Immature natural killer cell (primary cell): ENCODE measurements at regions not wholly inside any gene's neighbourhood (a gene's known extent, or its start where the extent isn't known, plus 50 kb on each side); places are given as distances from the start of the nearest gene placed in this dataset.
A peak's percentile ranks its signal among the peaks of the same experiment; 100 is the strongest.
"Not testable (repeated sequence)": the region's sequence is repeated elsewhere in the genome, so short reads cannot be mapped to it uniquely, and the experiment has no call there.

Experiments
- DNase-seq, 3 donors: peaks; one replicate each; pipeline ENCODE4 v3.0.0; 2022; ENCODE audit warnings: mixed read lengths in 1 of 3
- H3K27ac Mint-ChIP-seq, 6 donors: one replicate each; pipeline ENCODE4 v1.8.0; 2020; ENCODE audit warnings: mixed read lengths in 6 of 6, mild to moderate bottlenecking in 5 of 6, inconsistent platforms in 4 of 6, moderate library complexity in 3 of 6
- H3K27me3 Mint-ChIP-seq, 3 donors: one replicate each; pipeline ENCODE4 v1.8.0; 2020 to 2021; ENCODE audit warnings: low read depth in 3 of 3, mild to moderate bottlenecking in 3 of 3, mixed read lengths in 3 of 3, moderate library complexity in 3 of 3, inconsistent platforms in 1 of 3
- H3K36me3 Mint-ChIP-seq, 3 donors: one replicate each; pipeline ENCODE4 v1.8.0; 2020; ENCODE audit warnings: mixed read lengths in 3 of 3, inconsistent platforms in 2 of 3, mild to moderate bottlenecking in 2 of 3
- H3K4me1 Mint-ChIP-seq, 2 donors: one replicate each; pipeline ENCODE4 v1.8.0; 2020; ENCODE audit warnings: inconsistent platforms in 2 of 2, mild to moderate bottlenecking in 2 of 2, mixed read lengths in 2 of 2, moderate library complexity in 1 of 2
- H3K4me3 Mint-ChIP-seq, 5 donors: one replicate each; pipeline ENCODE4 v1.8.0; 2020; ENCODE audit warnings: mild to moderate bottlenecking in 5 of 5, mixed read lengths in 5 of 5, inconsistent platforms in 3 of 5, moderate library complexity in 3 of 5
- H3K9me3 Mint-ChIP-seq, 6 donors: one replicate each; pipeline ENCODE4 v1.8.0; 2020; ENCODE audit warnings: mild to moderate bottlenecking in 6 of 6, mixed read lengths in 6 of 6, inconsistent platforms in 4 of 6, moderate library complexity in 3 of 6

DNA sequence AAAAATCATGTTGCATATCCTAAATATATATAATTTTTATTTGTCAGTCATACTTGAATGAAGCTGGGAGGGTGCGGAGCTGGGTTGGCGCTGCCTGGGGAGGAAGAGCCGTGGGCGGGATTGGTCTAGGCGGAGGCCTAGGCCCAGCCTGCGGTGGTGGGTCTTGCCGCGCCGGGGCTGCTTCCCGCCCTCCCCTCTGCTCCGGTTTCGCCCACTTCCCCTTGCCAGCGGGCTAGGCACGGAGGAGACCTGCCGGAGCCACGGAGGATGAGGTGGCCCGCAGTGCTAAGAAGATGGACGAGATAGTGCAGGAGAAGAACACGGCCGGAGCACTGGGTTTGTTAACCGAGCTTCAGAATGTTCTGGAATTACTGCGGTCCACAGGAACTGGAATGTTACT is 54.0 kb upstream of the IGFBPL1 start:
- H3K36me3 Mint-ChIP-seq, result peaks cover 0 to 4% (median 0%) of the 10 kb centered on the region in 3 donors
- no peaks in the 10 kb centered on the region for H3K4me1 Mint-ChIP-seq
- H3K4me3 Mint-ChIP-seq, result no peak overlapping the region
- H3K27me3 Mint-ChIP-seq, result peaks cover 0 to 4% (median 4%) of the 10 kb centered on the region in 3 donors
- no peak for DNase-seq
- H3K9me3 Mint-ChIP-seq, result peaks cover 0 to 7% (median 3%) of the 10 kb centered on the region in 6 donors
- H3K27ac Mint-ChIP-seq, result no peak overlapping the region

DNA sequence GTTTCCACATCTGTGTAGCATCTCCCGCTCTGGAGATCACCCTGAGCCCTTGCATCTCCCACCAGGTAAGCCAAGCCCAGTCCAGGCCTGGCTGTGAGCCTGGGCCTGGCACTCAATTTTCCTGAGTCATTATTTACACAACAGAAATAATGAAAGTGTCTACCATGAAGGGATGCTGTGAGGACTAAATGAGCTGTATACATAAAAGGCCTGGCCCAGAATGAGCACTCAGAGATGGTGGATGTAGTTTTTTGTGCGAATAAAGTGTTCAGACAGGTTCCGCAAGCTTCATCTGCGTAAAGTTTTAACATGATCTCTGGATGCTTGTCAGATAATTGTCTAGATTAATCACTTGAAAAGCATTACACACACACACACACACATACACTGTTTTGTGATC is 50.2 kb upstream of the IGFBPL1 start:
- H3K36me3 Mint-ChIP-seq, DNase-seq, H3K27me3 Mint-ChIP-seq, H3K9me3 Mint-ChIP-seq, H3K4me3 Mint-ChIP-seq, H3K4me1 Mint-ChIP-seq: not testable (repeated sequence)
- H3K27ac Mint-ChIP-seq, result peak overlapping the region in 1 of 6 donors; percentile 46
